Prostate gland (tissue), 2 donors: ENCODE measurements at regions not wholly inside any gene's neighbourhood (a gene's known extent, or its start where the extent isn't known, plus 50 kb on each side); places are given as distances from the start of the nearest gene placed in this dataset.

Source experiments
- CTCF ChIP-seq, 4 experiments: fragments of 200-600 bp in 2 of 4; fragments of 450-650 bp in 2 of 4; sonication (generic) in 2 of 4; IDR thresholded peaks; 1 replicate in 3 of 4; 2 replicates in 1 of 4; pipeline ENCODE4 v1.5.1; 2016 to 2019; ENCODE audit warnings: antibody characterized with exemption in 4 of 4, mild to moderate bottlenecking in 2 of 4, moderate library complexity in 2 of 4
- POLR2A ChIP-seq: fragments of 450-650 bp; IDR thresholded peaks from one replicate; pipeline ENCODE4 v1.6.1; 2016; ENCODE audit warnings: antibody characterized with exemption, mild to moderate bottlenecking
- POLR2AphosphoS5 ChIP-seq: sonication (generic); formaldehyde crosslinking; IDR thresholded peaks from one replicate; pipeline ENCODE4 v1.6.1; 2017; ENCODE audit warnings: antibody characterized with exemption

DNA sequence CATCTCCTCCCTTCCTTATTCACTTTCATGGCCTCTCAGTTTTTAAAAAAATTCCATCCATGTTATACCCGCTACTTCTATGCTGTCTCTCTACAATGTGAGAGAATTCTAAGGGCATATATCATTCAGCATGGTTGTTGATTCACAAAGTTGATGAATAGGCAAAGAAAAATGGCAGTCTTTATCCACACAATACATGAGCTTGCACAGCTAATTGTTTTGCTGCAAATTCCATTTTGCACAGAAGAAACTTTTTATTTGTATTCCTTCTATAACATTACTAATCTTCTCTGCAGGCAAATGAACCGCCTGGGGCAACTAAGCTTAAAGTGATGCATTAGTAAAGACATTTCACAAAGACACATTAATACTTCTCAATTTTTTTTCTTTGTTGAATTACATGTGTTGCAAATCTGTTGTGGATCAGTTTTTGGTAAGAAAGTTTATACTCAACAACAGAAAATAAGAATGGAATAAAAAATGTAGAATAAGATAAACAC, 196.9 kb downstream of the LIG4 start:
- TF ChIP-seq POLR2A = no peak
- TF ChIP-seq POLR2AphosphoS5 = no peak
- TF ChIP-seq CTCF (IDR thresholded peaks at IDR 0.05) = no peak
